CD14-positive monocyte (primary cell): ENCODE measurements at regions not wholly inside any gene's neighbourhood (a gene's known extent, or its start where the extent isn't known, plus 50 kb on each side); places are given as distances from the start of the nearest gene placed in this dataset.

ENCODE experiments used
- DNase-seq, 3 donors: peaks; one replicate each; pipeline ENCODE4 v3.0.0-alpha.2; 2011 to 2022
- H2AFZ ChIP-seq: 2 replicates; pipeline ENCODE4 v1.6.0; 2012; ENCODE audit warnings: mild to moderate bottlenecking, low read depth, low read length, inconsistent platforms; ENCODE audit not compliant: insufficient read depth, poor library complexity, severe bottlenecking
- H3K27ac ChIP-seq, 2 donors: 1 replicate in 1 of 2; 2 replicates in 1 of 2; pipeline ENCODE4 v1.5.1; 2012 to 2013; ENCODE audit warnings: low read length in 2 of 2, control low read depth in 1 of 2, inconsistent platforms in 1 of 2, low read depth in 1 of 2, mild to moderate bottlenecking in 1 of 2
- H3K27me3 ChIP-seq, 2 donors: one replicate each; pipeline versions ENCODE4 v1.6.0 to v1.6.1; 2011 to 2013; ENCODE audit warnings: low read length in 2 of 2; ENCODE audit not compliant: control insufficient read depth in 2 of 2, insufficient read depth in 2 of 2
- H3K36me3 ChIP-seq, 2 donors: replicated peaks in 1 of 2; 1 replicate in 1 of 2; 2 replicates in 1 of 2; pipeline versions ENCODE4 v1.5.1 to v1.6.1; 2012 to 2013; ENCODE audit warnings: low read length in 2 of 2, control low read depth in 1 of 2, inconsistent platforms in 1 of 2, mild to moderate bottlenecking in 1 of 2; ENCODE audit not compliant: insufficient read depth in 2 of 2, control insufficient read depth in 1 of 2
- H3K4me1 ChIP-seq, 2 donors: 1 replicate in 1 of 2; 2 replicates in 1 of 2; pipeline versions ENCODE4 v1.5.1 to v1.6.1; 2012 to 2013; ENCODE audit warnings: low read length in 2 of 2, control low read depth in 1 of 2, inconsistent platforms in 1 of 2, mild to moderate bottlenecking in 1 of 2, moderate library complexity in 1 of 2; ENCODE audit not compliant: insufficient read depth in 2 of 2, control insufficient read depth in 1 of 2
- H3K4me2 ChIP-seq: replicated peaks from 2 replicates; pipeline ENCODE3; 2012; ENCODE audit warnings: low read length, moderate library complexity, mild to moderate bottlenecking; ENCODE audit not compliant: poor library complexity, severe bottlenecking; ENCODE audit errors: extremely low read depth
- H3K4me3 ChIP-seq, 3 experiments: fragments of 200-600 bp in 1 of 3; sonication (generic) in 1 of 3; replicated peaks in 1 of 3; 1 replicate in 2 of 3; 2 replicates in 1 of 3; pipeline ENCODE4 v1.5.1; 2011 to 2013; ENCODE audit warnings: low read length in 3 of 3, mild to moderate bottlenecking in 3 of 3, control low read depth in 2 of 3, low read depth in 2 of 3, inconsistent platforms in 1 of 3, moderate library complexity in 1 of 3
- H3K79me2 ChIP-seq: 2 replicates; pipeline ENCODE4 v1.6.0; 2012; ENCODE audit warnings: mild to moderate bottlenecking, control low read depth, inconsistent platforms, low read length, moderate library complexity; ENCODE audit not compliant: insufficient read depth
- H3K9ac ChIP-seq: 2 replicates; pipeline ENCODE4 v1.6.0; 2017; ENCODE audit warnings: low read length, mild to moderate bottlenecking; ENCODE audit not compliant: insufficient read depth, poor library complexity, severe bottlenecking
- H3K9me3 ChIP-seq, 2 donors: replicated peaks in 1 of 2; 1 replicate in 1 of 2; 2 replicates in 1 of 2; pipeline versions ENCODE4 v1.5.1 to v1.6.1; 2012 to 2013; ENCODE audit warnings: low read length in 2 of 2, control low read depth in 1 of 2; ENCODE audit not compliant: control insufficient read depth in 1 of 2, insufficient read depth in 1 of 2
- H4K20me1 ChIP-seq: 2 replicates; pipeline ENCODE4 v1.6.0; 2012; ENCODE audit warnings: mild to moderate bottlenecking, low read length, control low read depth, moderate library complexity; ENCODE audit not compliant: insufficient read depth
- H3K27ac Mint-ChIP-seq, 7 donors: one replicate each; pipeline ENCODE4 v1.8.0; 2020; ENCODE audit warnings: mild to moderate bottlenecking in 7 of 7, mixed read lengths in 7 of 7, moderate library complexity in 6 of 7, inconsistent platforms in 2 of 7
- H3K27me3 Mint-ChIP-seq, 3 donors: one replicate each; pipeline ENCODE4 v1.8.0; 2021 to 2022; ENCODE audit warnings: low read depth in 3 of 3, mild to moderate bottlenecking in 3 of 3, mixed read lengths in 3 of 3, moderate library complexity in 3 of 3, inconsistent platforms in 1 of 3
- H3K36me3 Mint-ChIP-seq, 2 donors: one replicate each; pipeline ENCODE4 v1.8.0; 2020; ENCODE audit warnings: mixed read lengths in 2 of 2, inconsistent platforms in 1 of 2, mild to moderate bottlenecking in 1 of 2
- H3K4me1 Mint-ChIP-seq: one replicate; pipeline ENCODE4 v1.8.0; 2020; ENCODE audit warnings: mild to moderate bottlenecking, mixed read lengths
- H3K4me3 Mint-ChIP-seq, 2 donors: one replicate each; pipeline ENCODE4 v1.8.0; 2020; ENCODE audit warnings: mild to moderate bottlenecking in 2 of 2, mixed read lengths in 2 of 2, moderate library complexity in 1 of 2
- H3K9me3 Mint-ChIP-seq, 7 donors: one replicate each; pipeline ENCODE4 v1.8.0; 2020 to 2022; ENCODE audit warnings: mixed read lengths in 7 of 7, mild to moderate bottlenecking in 6 of 7, moderate library complexity in 6 of 7, inconsistent platforms in 2 of 7
- CTCF ChIP-seq: fragments of 200-600 bp; IDR thresholded peaks from one replicate; pipeline ENCODE4 v1.8.0; 2022; ENCODE audit warnings: antibody characterized with exemption, mild to moderate bottlenecking
- WGBS: methylation state at CpG from one replicate; pipeline ENCODE4 v1.1.5; 2013; ENCODE audit warnings: missing lambda C conversion rate; ENCODE audit not compliant: insufficient coverage; 5-methylcytosine and 5-hydroxymethylcytosine counted together
- intact Hi-C, 2 donors: fragments of 100-400 bp; cut with micrococcal nuclease; formaldehyde crosslinking; loops; one replicate each; pipeline versions ENCODE4 v1.15.0 to v1.15.1; 2023

GRCh38 chr4:156619154-156619934 lies 352.3 kb downstream of the PDGFC start:
- no peaks in the 10 kb centered on the region for H3K27me3 ChIP-seq
- no peak overlapping the region for H3K4me3 ChIP-seq
- no peak for DNase-seq
- no peaks in the 10 kb centered on the region for H3K9me3 ChIP-seq
- no peak overlapping the region for H2AFZ ChIP-seq
- H3K79me2 ChIP-seq = no peaks in the 10 kb centered on the region
- Mint-ChIP-seq H3K4me3 (no peak overlapping the region), H3K27ac (peak overlapping the region in 1 of 7 donors; percentile 72), H3K4me1 (no peaks in the 10 kb centered on the region), H3K27me3 (no peaks in the 10 kb centered on the region), H3K36me3 (no peaks in the 10 kb centered on the region), H3K9me3 (peaks cover 0 to 3% (median 0%) of the 10 kb centered on the region in 7 donors)
- TF ChIP-seq CTCF = no peak
- no peak overlapping the region for H3K27ac ChIP-seq
- no peaks in the 10 kb centered on the region for H4K20me1 ChIP-seq
- H3K4me2 ChIP-seq = no peak overlapping the region
- no peak overlapping the region for H3K9ac ChIP-seq
- no peaks in the 10 kb centered on the region for H3K36me3 ChIP-seq
- WGBS = no CpG with 5 or more reads among the region's 3 CpGs
- intact Hi-C loops = no loop called here
- no peaks in the 10 kb centered on the region for H3K4me1 ChIP-seq

GRCh38 chr4:156615066-156615531 lies 356.5 kb downstream of the PDGFC start:
- H3K4me3 ChIP-seq = no peak overlapping the region
- H3K79me2 ChIP-seq = no peaks in the 10 kb centered on the region
- H3K27me3 ChIP-seq = no peaks in the 10 kb centered on the region
- no peaks in the 10 kb centered on the region for H4K20me1 ChIP-seq
- no peak for DNase-seq
- Mint-ChIP-seq H3K4me1 (no peaks in the 10 kb centered on the region), H3K27me3 (no peaks in the 10 kb centered on the region), H3K36me3 (no peaks in the 10 kb centered on the region), H3K9me3 (peaks cover 0 to 2% (median 0%) of the 10 kb centered on the region in 7 donors), H3K27ac (no peak overlapping the region), H3K4me3 (no peak overlapping the region)
- WGBS = 100% methylated on average over 2 of the region's 2 CpGs
- no peaks in the 10 kb centered on the region for H3K9me3 ChIP-seq
- no peak overlapping the region for H3K27ac ChIP-seq
- TF ChIP-seq CTCF = no peak
- H3K4me2 ChIP-seq = no peak overlapping the region
- H3K9ac ChIP-seq = no peak overlapping the region
- intact Hi-C loops = no loop called here
- no peaks in the 10 kb centered on the region for H3K36me3 ChIP-seq
- H2AFZ ChIP-seq = no peak overlapping the region
- no peaks in the 10 kb centered on the region for H3K4me1 ChIP-seq
